Glutamatergic neuron (in vitro differentiated cells): ENCODE measurements at regions not wholly inside any gene's neighbourhood (a gene's known extent, or its start where the extent isn't known, plus 50 kb on each side); places are given as distances from the start of the nearest gene placed in this dataset.

Experiments
- DNase-seq: peaks from one replicate; pipeline ENCODE4 v3.0.0; 2022
- H3K27ac Mint-ChIP-seq: one replicate; pipeline ENCODE4 v1.8.0; 2020; ENCODE audit warnings: mild to moderate bottlenecking, mixed read lengths, inconsistent platforms; ENCODE audit not compliant: unreplicated experiment
- H3K27me3 Mint-ChIP-seq: one replicate; pipeline ENCODE4 v1.8.0; 2020; ENCODE audit warnings: mild to moderate bottlenecking, moderate library complexity, mixed read lengths, inconsistent platforms; ENCODE audit not compliant: unreplicated experiment
- H3K36me3 Mint-ChIP-seq: one replicate; pipeline ENCODE4 v1.8.0; 2020; ENCODE audit warnings: mild to moderate bottlenecking, mixed read lengths, inconsistent platforms; ENCODE audit not compliant: unreplicated experiment
- H3K4me1 Mint-ChIP-seq: one replicate; pipeline ENCODE4 v1.8.0; 2020; ENCODE audit warnings: mild to moderate bottlenecking, low read depth, mixed read lengths, inconsistent platforms; ENCODE audit not compliant: unreplicated experiment
- H3K4me3 Mint-ChIP-seq: one replicate; pipeline ENCODE4 v1.8.0; 2020; ENCODE audit warnings: mild to moderate bottlenecking, mixed read lengths, inconsistent platforms; ENCODE audit not compliant: unreplicated experiment
- H3K9me3 Mint-ChIP-seq: one replicate; pipeline ENCODE4 v1.8.0; 2020; ENCODE audit warnings: mild to moderate bottlenecking, moderate library complexity, mixed read lengths, inconsistent platforms; ENCODE audit not compliant: unreplicated experiment
- CTCF ChIP-seq: fragments of 200-600 bp; sonication (generic); IDR thresholded peaks from one replicate; pipeline ENCODE4 v1.5.0; 2021; ENCODE audit not compliant: partially characterized antibody, unreplicated experiment

- Mint-ChIP-seq H3K27ac (no peak overlapping the region), H3K36me3 (no peaks in the 10 kb centered on the region)
- DNase-seq: no peak
Observed at GRCh38 chr2:59798687-59799232, 754.7 kb downstream of the BCL11A start.

GRCh38 chr2:59791004-59791618 is 762.3 kb downstream of the BCL11A start:
- no peak for TF ChIP-seq CTCF
- Mint-ChIP-seq H3K36me3 (no peaks in the 10 kb centered on the region), H3K27me3 (no peaks in the 10 kb centered on the region), H3K4me1 (no peaks in the 10 kb centered on the region), H3K4me3 (no peak overlapping the region), H3K27ac (no peak overlapping the region), H3K9me3 (no peaks in the 10 kb centered on the region)
- no peak for DNase-seq

More at GRCh38 chr2:59798687-59799232, 754.7 kb downstream of the BCL11A start:
- TF ChIP-seq CTCF: no peak
- H3K27me3 Mint-ChIP-seq: no peaks in the 10 kb centered on the region
- no peaks in the 10 kb centered on the region for H3K4me1 Mint-ChIP-seq
- H3K9me3 Mint-ChIP-seq: no peaks in the 10 kb centered on the region
- H3K4me3 Mint-ChIP-seq: no peak overlapping the region

- no peak for DNase-seq
- no peak overlapping the region for H3K27ac Mint-ChIP-seq
- H3K9me3 Mint-ChIP-seq: no peaks in the 10 kb centered on the region
- TF ChIP-seq CTCF: no peak
- no peak overlapping the region for H3K4me3 Mint-ChIP-seq
- no peaks in the 10 kb centered on the region for H3K36me3 Mint-ChIP-seq
- H3K27me3 Mint-ChIP-seq: no peaks in the 10 kb centered on the region
- H3K4me1 Mint-ChIP-seq: no peaks in the 10 kb centered on the region
Observed at GRCh38 chr2:59790186-59791003, 763.1 kb downstream of the BCL11A start.

- no peak for DNase-seq
- Mint-ChIP-seq H3K4me1 (no peaks in the 10 kb centered on the region), H3K4me3 (no peak overlapping the region), H3K36me3 (no peaks in the 10 kb centered on the region), H3K27ac (no peak overlapping the region), H3K9me3 (no peaks in the 10 kb centered on the region), H3K27me3 (no peaks in the 10 kb centered on the region)
- TF ChIP-seq CTCF: no peak
Observed at GRCh38 chr2:59789523-59789922, 763.9 kb downstream of the BCL11A start.

- DNase-seq: no peak
- Mint-ChIP-seq H3K4me1 (no peaks in the 10 kb centered on the region), H3K4me3 (no peak overlapping the region), H3K36me3 (no peaks in the 10 kb centered on the region), H3K27me3 (no peaks in the 10 kb centered on the region), H3K27ac (no peak overlapping the region), H3K9me3 (no peaks in the 10 kb centered on the region)
- no peak for TF ChIP-seq CTCF
Observed at GRCh38 chr2:59787095-59787494, 766.4 kb downstream of the BCL11A start.
